ENCODE measurements at regions not wholly inside any gene's neighbourhood (a gene's known extent, or its start where the extent isn't known, plus 50 kb on each side); places are given as distances from the start of the nearest gene placed in this dataset.

DNA sequence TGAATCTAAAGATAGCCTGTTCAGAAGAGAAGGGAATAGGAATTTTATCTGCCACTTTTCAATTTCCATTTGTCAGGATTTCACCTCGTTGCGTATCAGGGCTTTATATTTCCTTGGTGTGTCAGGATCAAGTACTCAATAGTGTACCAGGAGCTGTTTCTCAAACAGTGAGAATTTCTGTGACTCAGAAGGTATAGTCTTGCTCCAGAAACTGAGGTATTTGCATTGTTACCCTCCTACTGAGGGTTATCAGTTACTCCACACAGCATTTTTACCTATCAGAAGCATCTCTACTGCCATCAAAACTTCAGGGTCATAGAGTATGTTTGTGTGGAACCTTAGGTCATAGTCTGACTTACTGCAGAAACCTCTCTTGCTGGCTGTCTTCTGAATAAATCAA is 271.7 kb upstream of the EDNRB start:
- no peaks in the 10 kb centered on the region for H3K9me2 ChIP-seq (replicated peaks; ENCODE audit: insufficient read depth, low read length)
- no peak overlapping the region for H3K9ac ChIP-seq (ENCODE audit: low read length)
- H3K36me3 ChIP-seq (ENCODE audit: low read length) = no peaks in the 10 kb centered on the region
- no peak overlapping the region for H3K4me2 ChIP-seq (ENCODE audit: low read depth, low read length, poor library complexity, severe bottlenecking)
- no peaks in the 10 kb centered on the region for H3F3A ChIP-seq (ENCODE audit: insufficient read depth)
- H4K20me1 ChIP-seq (ENCODE audit: low read depth, low read length) = no peaks in the 10 kb centered on the region
- no peaks in the 10 kb centered on the region for H3K27me3 ChIP-seq (ENCODE audit: low read length)
- no peak overlapping the region for H2AFZ ChIP-seq (ENCODE audit: low read depth, low read length, severe bottlenecking)
- TF ChIP-seq, protein P1, sequence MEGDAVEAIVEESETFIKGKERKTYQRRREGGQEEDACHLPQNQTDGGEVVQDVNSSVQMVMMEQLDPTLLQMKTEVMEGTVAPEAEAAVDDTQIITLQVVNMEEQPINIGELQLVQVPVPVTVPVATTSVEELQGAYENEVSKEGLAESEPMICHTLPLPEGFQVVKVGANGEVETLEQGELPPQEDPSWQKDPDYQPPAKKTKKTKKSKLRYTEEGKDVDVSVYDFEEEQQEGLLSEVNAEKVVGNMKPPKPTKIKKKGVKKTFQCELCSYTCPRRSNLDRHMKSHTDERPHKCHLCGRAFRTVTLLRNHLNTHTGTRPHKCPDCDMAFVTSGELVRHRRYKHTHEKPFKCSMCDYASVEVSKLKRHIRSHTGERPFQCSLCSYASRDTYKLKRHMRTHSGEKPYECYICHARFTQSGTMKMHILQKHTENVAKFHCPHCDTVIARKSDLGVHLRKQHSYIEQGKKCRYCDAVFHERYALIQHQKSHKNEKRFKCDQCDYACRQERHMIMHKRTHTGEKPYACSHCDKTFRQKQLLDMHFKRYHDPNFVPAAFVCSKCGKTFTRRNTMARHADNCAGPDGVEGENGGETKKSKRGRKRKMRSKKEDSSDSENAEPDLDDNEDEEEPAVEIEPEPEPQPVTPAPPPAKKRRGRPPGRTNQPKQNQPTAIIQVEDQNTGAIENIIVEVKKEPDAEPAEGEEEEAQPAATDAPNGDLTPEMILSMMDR (IDR thresholded peaks at IDR 0.05; ENCODE audit: insufficient read depth, low read length, poor library complexity, severe bottlenecking) = no peak
- TF ChIP-seq EZH2phosphoT487 (conservative IDR thresholded peaks at IDR 0.05; ENCODE audit: low read length) = no peak
- H3K9me3 ChIP-seq (ENCODE audit: insufficient read depth, low read length) = no peaks in the 10 kb centered on the region
- no peak overlapping the region for H3K27ac ChIP-seq (ENCODE audit: low read depth, low read length)
- no peak overlapping the region for H3K4me3 ChIP-seq (ENCODE audit: insufficient read depth, low read length, poor library complexity, severe bottlenecking)
- H3K79me2 ChIP-seq (ENCODE audit: insufficient read depth, low read length) = no peaks in the 10 kb centered on the region

DNA sequence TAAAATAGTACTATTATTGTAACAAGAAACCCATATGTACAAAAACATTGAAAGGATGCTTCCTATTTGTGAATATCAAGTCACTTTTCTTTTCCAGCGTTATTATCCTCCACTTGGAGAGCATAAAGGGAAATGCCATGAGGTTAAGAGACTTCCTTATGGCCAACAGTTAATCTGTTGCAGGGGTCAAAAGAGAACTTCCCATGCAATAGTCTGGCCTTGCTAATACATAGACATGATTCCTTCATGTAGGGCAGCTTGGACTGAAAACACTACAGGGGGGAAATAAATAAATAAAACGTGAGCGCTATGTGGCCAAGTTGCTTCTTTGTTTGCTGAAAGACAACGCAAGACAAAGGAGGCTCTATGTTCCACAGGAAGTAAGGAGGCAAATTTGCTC is 269.1 kb upstream of the EDNRB start:
- Histone ChIP-seq H3K27me3 (ENCODE audit: low read length) (no peaks in the 10 kb centered on the region), H3K9me2 (replicated peaks; ENCODE audit: insufficient read depth, low read length) (no peaks in the 10 kb centered on the region), H3K9me3 (ENCODE audit: insufficient read depth, low read length) (no peaks in the 10 kb centered on the region), H3K4me2 (ENCODE audit: low read depth, low read length, poor library complexity, severe bottlenecking) (no peak overlapping the region), H3K27ac (ENCODE audit: low read depth, low read length) (no peak overlapping the region), H3F3A (ENCODE audit: insufficient read depth) (no peaks in the 10 kb centered on the region), H4K20me1 (ENCODE audit: low read depth, low read length) (no peaks in the 10 kb centered on the region), H3K4me3 (ENCODE audit: insufficient read depth, low read length, poor library complexity, severe bottlenecking) (no peak overlapping the region), H2AFZ (ENCODE audit: low read depth, low read length, severe bottlenecking) (no peak overlapping the region), H3K79me2 (ENCODE audit: insufficient read depth, low read length) (no peaks in the 10 kb centered on the region), H3K36me3 (ENCODE audit: low read length) (no peaks in the 10 kb centered on the region), H3K9ac (ENCODE audit: low read length) (no peak overlapping the region)
- TF ChIP-seq EZH2phosphoT487 (conservative IDR thresholded peaks at IDR 0.05; ENCODE audit: low read length) = no peak
- TF ChIP-seq, protein P1 (IDR thresholded peaks at IDR 0.05; ENCODE audit: insufficient read depth, low read length, poor library complexity, severe bottlenecking) = no peak

DNA sequence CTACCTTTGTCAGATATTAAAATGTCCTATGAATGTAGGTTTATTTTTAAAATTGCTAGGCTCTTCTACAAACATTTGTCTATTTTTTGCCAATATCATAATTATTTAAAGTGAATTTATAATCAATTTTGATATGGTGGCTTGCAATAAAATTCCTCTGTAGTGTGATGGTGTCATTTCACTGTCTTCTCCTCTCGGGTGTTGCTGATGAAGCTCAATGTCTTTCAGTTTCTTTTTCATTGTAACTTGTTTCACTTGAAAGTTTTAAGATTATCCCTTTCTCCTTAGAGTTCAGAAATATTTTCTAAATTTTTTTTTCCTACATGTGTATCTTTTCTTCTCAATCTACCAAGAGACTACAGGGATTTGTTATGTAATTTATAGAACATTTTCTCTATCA is 267.1 kb upstream of the EDNRB start:
- Histone ChIP-seq H3K27me3 (ENCODE audit: low read length) (no peaks in the 10 kb centered on the region), H3K36me3 (ENCODE audit: low read length) (no peaks in the 10 kb centered on the region), H3F3A (ENCODE audit: insufficient read depth) (no peaks in the 10 kb centered on the region), H3K27ac (ENCODE audit: low read depth, low read length) (no peak overlapping the region), H4K20me1 (ENCODE audit: low read depth, low read length) (no peaks in the 10 kb centered on the region), H2AFZ (ENCODE audit: low read depth, low read length, severe bottlenecking) (no peak overlapping the region), H3K9me3 (ENCODE audit: insufficient read depth, low read length) (no peaks in the 10 kb centered on the region), H3K4me2 (ENCODE audit: low read depth, low read length, poor library complexity, severe bottlenecking) (no peak overlapping the region), H3K9me2 (replicated peaks; ENCODE audit: insufficient read depth, low read length) (no peaks in the 10 kb centered on the region), H3K4me3 (ENCODE audit: insufficient read depth, low read length, poor library complexity, severe bottlenecking) (no peak overlapping the region), H3K79me2 (ENCODE audit: insufficient read depth, low read length) (no peaks in the 10 kb centered on the region), H3K9ac (ENCODE audit: low read length) (no peak overlapping the region)
- TF ChIP-seq, protein P1 (IDR thresholded peaks at IDR 0.05; ENCODE audit: insufficient read depth, low read length, poor library complexity, severe bottlenecking) = no peak
- TF ChIP-seq EZH2phosphoT487 (conservative IDR thresholded peaks at IDR 0.05; ENCODE audit: low read length) = no peak
